GM21619 (cell line): ENCODE measurements at regions not wholly inside any gene's neighbourhood (a gene's known extent, or its start where the extent isn't known, plus 50 kb on each side); places are given as distances from the start of the nearest gene placed in this dataset.

ENCODE experiments used
- ATAC-seq: cut with Tn5 transposase; IDR thresholded peaks from one replicate; pipeline ENCODE4 v1.9.1; 2021; ENCODE audit not compliant: unreplicated experiment

- no peak for ATAC-seq
These were observed 75.8 kb upstream of the ZEB2 start for GRCh38 chr2:144595686-144596072.

GRCh38 chr2:144595279-144595678 is 75.4 kb upstream of the ZEB2 start:
- ATAC-seq = no peak

- ATAC-seq = no peak
These were observed 73.9 kb upstream of the ZEB2 start for GRCh38 chr2:144593803-144594202.

GRCh38 chr2:144592500-144593256 is 72.8 kb upstream of the ZEB2 start:
- ATAC-seq = no peak

- ATAC-seq = no peak
These were observed 67.4 kb upstream of the ZEB2 start for GRCh38 chr2:144587306-144587705.

GRCh38 chr2:144586476-144586875 is 66.6 kb upstream of the ZEB2 start:
- no peak for ATAC-seq

GRCh38 chr2:144583741-144584453 is 64.0 kb upstream of the ZEB2 start:
- no peak for ATAC-seq

- no peak for ATAC-seq
These were observed 63.4 kb upstream of the ZEB2 start for GRCh38 chr2:144583381-144583729.

GRCh38 chr2:144582651-144583380 is 62.9 kb upstream of the ZEB2 start:
- no peak for ATAC-seq

GRCh38 chr2:144580521-144581161 is 60.7 kb upstream of the ZEB2 start:
- no peak for ATAC-seq

GRCh38 chr2:144579556-144579955 is 59.6 kb upstream of the ZEB2 start:
- ATAC-seq = no peak

- ATAC-seq = no peak
These were observed 58.2 kb upstream of the ZEB2 start for GRCh38 chr2:144578099-144578498.

GRCh38 chr2:144572977-144573376 is 53.1 kb upstream of the ZEB2 start:
- ATAC-seq = peak; percentile 60

GRCh38 chr2:144571770-144572169 is 51.9 kb upstream of the ZEB2 start:
- no peak for ATAC-seq

- ATAC-seq = no peak
These were observed 50.6 kb upstream of the ZEB2 start for GRCh38 chr2:144570566-144570965.
